Tibial nerve (tissue), 4 donors: ENCODE measurements at regions not wholly inside any gene's neighbourhood (a gene's known extent, or its start where the extent isn't known, plus 50 kb on each side); places are given as distances from the start of the nearest gene placed in this dataset.

Experiments used
- DNase-seq, 2 donors: peaks; one replicate each; pipeline ENCODE4 v3.0.0-alpha.2; 2019; ENCODE audit warnings: low spot score in 2 of 2
- H3K27ac ChIP-seq, 4 donors: fragments of 200-600 bp; sonication (generic) in 3 of 4; one replicate each; pipeline ENCODE4 v1.5.1; 2017 to 2019; ENCODE audit warnings: mild to moderate bottlenecking in 1 of 4
- H3K27me3 ChIP-seq, 2 donors: fragments of 200-600 bp; sonication (generic) in 1 of 2; one replicate each; pipeline versions ENCODE4 v1.5.1 to v1.6.0; 2017 to 2019
- H3K36me3 ChIP-seq, 3 donors: fragments of 200-600 bp; sonication (generic); one replicate each; pipeline ENCODE4 v1.5.1; 2018 to 2019
- H3K4me1 ChIP-seq, 4 donors: fragments of 200-600 bp; sonication (generic) in 3 of 4; one replicate each; pipeline ENCODE4 v1.5.1; 2017 to 2019
- H3K4me3 ChIP-seq, 4 donors: fragments of 200-600 bp; sonication (generic) in 3 of 4; one replicate each; pipeline ENCODE4 v1.5.1; 2017 to 2019; ENCODE audit warnings: mild to moderate bottlenecking in 1 of 4, moderate library complexity in 1 of 4
- H3K9me3 ChIP-seq, 4 donors: fragments of 200-600 bp; sonication (generic) in 3 of 4; one replicate each; pipeline ENCODE4 v1.5.1; 2017 to 2019
- EP300 ChIP-seq, 2 donors: sonication (generic); formaldehyde crosslinking; IDR thresholded peaks; one replicate each; pipeline ENCODE4 v1.6.1; 2017; ENCODE audit warnings: antibody characterized with exemption in 2 of 2, mild to moderate bottlenecking in 1 of 2
- POLR2A ChIP-seq, 2 donors: fragments of 450-650 bp; IDR thresholded peaks; one replicate each; pipeline ENCODE4 v1.6.1; 2017; ENCODE audit warnings: antibody characterized with exemption in 2 of 2, mild to moderate bottlenecking in 2 of 2, moderate library complexity in 2 of 2
- WGBS, 2 donors: methylation state at CpG; one replicate each; pipeline ENCODE4 v1.1.5; 2018; 5-methylcytosine and 5-hydroxymethylcytosine counted together
- TF ChIP-seq, protein P1 (sequence below), 5 experiments: fragments of 200-600 bp in 3 of 5; fragments of 450-650 bp in 2 of 5; sonication (generic) in 3 of 5; IDR thresholded peaks; one replicate each; pipeline ENCODE4 v1.5.1; 2016 to 2019; ENCODE audit warnings: antibody characterized with exemption in 5 of 5, mild to moderate bottlenecking in 3 of 5, moderate library complexity in 2 of 5

DNA sequence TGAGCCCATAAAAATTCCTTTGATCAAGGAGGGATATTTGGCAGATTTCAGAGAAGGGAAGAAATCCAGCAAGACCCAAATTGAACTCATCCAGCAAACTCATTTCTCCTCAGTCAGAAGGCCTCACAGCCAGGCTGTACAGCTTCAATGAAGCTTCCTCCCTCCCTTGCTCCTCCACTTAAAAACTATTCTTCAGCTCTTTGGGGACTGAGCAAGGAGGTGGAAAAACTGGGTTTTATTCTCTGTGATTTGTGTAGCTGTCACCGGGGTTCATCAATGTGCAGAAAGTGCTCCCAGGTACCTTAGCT is 158.7 kb upstream of the ZNF184 start:
- 95 to 100% methylated on average over 1 of the region's 1 CpG for WGBS, 2 donors
- Histone ChIP-seq H3K27me3 (peaks cover 0 to 27% of the 10 kb centered on the region in 2 donors), H3K27ac (no peak overlapping the region), H3K9me3 (peaks cover 0 to 4% (median 0%) of the 10 kb centered on the region in 4 donors), H3K36me3 (no peaks in the 10 kb centered on the region), H3K4me3 (no peak overlapping the region), H3K4me1 (peaks cover 0 to 11% (median 0%) of the 10 kb centered on the region in 4 donors)
- no peak for DNase-seq
- TF ChIP-seq EP300 (IDR thresholded peaks at IDR 0.05), result no peak
- TF ChIP-seq POLR2A (IDR thresholded peaks at IDR 0.05), result no peak
- TF ChIP-seq, protein P1, sequence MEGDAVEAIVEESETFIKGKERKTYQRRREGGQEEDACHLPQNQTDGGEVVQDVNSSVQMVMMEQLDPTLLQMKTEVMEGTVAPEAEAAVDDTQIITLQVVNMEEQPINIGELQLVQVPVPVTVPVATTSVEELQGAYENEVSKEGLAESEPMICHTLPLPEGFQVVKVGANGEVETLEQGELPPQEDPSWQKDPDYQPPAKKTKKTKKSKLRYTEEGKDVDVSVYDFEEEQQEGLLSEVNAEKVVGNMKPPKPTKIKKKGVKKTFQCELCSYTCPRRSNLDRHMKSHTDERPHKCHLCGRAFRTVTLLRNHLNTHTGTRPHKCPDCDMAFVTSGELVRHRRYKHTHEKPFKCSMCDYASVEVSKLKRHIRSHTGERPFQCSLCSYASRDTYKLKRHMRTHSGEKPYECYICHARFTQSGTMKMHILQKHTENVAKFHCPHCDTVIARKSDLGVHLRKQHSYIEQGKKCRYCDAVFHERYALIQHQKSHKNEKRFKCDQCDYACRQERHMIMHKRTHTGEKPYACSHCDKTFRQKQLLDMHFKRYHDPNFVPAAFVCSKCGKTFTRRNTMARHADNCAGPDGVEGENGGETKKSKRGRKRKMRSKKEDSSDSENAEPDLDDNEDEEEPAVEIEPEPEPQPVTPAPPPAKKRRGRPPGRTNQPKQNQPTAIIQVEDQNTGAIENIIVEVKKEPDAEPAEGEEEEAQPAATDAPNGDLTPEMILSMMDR (IDR thresholded peaks at IDR 0.05), result no peak

DNA sequence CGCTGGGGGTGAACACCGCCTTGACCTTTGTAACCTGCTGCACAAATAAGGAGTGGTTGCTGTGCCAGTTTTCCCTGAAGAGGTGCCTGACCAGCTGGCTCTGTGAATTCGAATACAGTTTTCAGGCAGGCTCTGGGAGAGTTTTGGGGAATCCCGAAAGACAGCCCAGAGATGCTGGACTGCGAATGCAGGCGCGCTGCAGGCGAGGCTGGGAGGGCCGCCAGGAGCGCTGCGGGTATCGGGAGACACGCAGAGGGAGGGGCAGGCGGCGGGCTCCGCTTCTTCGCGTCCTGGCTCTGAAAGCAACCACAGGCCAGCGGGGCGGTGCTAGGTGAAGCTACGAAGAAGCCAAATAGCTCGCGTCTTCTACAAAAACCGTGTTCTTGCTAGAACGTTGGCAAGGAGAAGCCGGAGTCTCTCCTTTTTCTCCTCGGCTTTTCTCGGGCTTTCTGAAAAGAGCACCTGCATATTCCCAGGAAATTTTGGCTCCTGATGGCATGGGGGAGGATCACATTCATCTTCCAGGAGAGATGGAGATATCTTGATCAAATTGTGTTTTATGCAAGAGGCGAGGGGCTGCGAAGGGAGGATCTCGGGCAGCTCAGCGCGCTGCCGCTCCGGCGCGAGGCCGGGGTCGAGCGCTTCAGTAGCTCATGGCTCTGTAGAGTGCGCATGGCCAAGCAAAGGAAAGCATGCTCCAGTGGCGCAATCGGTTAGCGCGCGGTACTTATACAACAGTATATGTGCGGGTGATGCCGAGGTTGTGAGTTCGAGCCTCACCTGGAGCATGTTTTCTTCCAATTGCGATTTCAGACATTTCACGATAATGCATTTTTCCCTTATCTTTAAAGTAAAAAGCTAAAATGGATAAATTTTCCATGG is 158.1 kb upstream of the ZNF184 start:
- Histone ChIP-seq H3K9me3 (peaks cover 0 to 4% (median 0%) of the 10 kb centered on the region in 4 donors), H3K4me3 (peak overlapping the region in 1 of 4 donors; percentile 29), H3K4me1 (peaks cover 0 to 11% (median 0%) of the 10 kb centered on the region in 4 donors), H3K27me3 (peaks cover 0 to 27% of the 10 kb centered on the region in 2 donors), H3K36me3 (no peaks in the 10 kb centered on the region), H3K27ac (no peak overlapping the region)
- TF ChIP-seq, protein P1 (IDR thresholded peaks at IDR 0.05), result no peak
- no peak for TF ChIP-seq EP300 (IDR thresholded peaks at IDR 0.05)
- no peak for TF ChIP-seq POLR2A (IDR thresholded peaks at IDR 0.05)
- DNase-seq, result no peak
- WGBS, 2 donors, result 2% methylated on average over 50 to 51 of the region's 51 CpGs

DNA sequence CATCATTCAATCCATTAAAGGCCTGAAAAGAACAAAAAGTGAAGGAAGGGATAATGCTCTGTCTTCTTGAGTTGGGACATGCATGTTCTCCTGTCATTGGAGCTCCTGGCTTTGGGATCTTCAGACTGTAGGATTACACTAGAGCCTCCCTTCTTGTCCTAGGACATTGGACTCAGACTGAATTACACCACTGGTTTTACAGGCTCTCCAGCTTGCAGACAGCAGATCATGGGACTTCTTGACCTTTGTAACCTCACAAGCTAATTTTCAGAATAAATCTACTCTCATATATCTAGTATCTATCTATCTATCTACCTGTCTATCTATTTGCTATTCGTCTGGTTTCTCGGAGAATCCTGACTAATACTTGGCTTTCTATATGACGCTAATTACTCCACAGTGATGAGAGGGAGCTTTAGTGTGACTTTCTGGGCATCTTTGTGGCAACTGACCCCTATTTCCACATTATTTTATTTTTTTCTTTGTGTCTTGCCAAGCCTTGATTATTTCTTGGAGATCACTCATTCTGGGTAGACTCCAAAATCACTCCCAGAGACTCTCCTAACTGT is 151.9 kb upstream of the ZNF184 start:
- Histone ChIP-seq H3K36me3 (no peaks in the 10 kb centered on the region), H3K4me3 (no peak overlapping the region), H3K4me1 (no peaks in the 10 kb centered on the region), H3K9me3 (no peaks in the 10 kb centered on the region), H3K27ac (no peak overlapping the region), H3K27me3 (peaks cover 0 to 22% of the 10 kb centered on the region in 2 donors)
- WGBS, 2 donors, result 91% methylated on average over 3 of the region's 3 CpGs
- no peak for DNase-seq
- no peak for TF ChIP-seq EP300 (IDR thresholded peaks at IDR 0.05)
- TF ChIP-seq POLR2A (IDR thresholded peaks at IDR 0.05), result no peak
- TF ChIP-seq, protein P1 (IDR thresholded peaks at IDR 0.05), result no peak

DNA sequence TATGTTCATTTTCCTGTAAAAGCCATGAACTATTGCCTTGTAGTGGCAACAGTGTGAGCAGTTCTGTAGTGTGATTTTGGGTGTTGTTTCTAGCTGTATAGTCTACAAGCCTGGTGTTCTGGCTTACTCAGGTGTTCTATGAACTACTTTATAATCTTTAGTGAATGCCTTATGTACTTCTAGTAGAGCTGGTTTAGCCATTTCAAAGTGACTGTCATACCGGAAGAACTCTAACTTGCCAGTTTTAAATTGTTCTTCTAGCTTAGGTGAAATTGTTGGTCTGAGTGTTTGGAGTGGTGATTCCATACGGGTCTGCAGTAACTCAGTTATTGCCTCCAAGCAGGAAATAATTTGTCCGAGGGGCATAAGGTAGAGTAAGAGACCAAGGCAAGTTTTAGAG is 150.2 kb upstream of the ZNF184 start:
- no peaks in the 10 kb centered on the region for H3K36me3 ChIP-seq
- no peak overlapping the region for H3K4me3 ChIP-seq
- H3K9me3 ChIP-seq, result no peaks in the 10 kb centered on the region
- peaks cover 0 to under 1% (median 0%) of the 10 kb centered on the region in 4 donors for H3K4me1 ChIP-seq
- 74 to 76% methylated on average over 3 of the region's 3 CpGs for WGBS, 2 donors
- H3K27me3 ChIP-seq, result peaks cover 0 to 18% of the 10 kb centered on the region in 2 donors
- DNase-seq, result no peak
- TF ChIP-seq POLR2A (IDR thresholded peaks at IDR 0.05), result no peak
- no peak for TF ChIP-seq EP300 (IDR thresholded peaks at IDR 0.05)
- TF ChIP-seq, protein P1 (IDR thresholded peaks at IDR 0.05), result no peak
- no peak overlapping the region for H3K27ac ChIP-seq

DNA sequence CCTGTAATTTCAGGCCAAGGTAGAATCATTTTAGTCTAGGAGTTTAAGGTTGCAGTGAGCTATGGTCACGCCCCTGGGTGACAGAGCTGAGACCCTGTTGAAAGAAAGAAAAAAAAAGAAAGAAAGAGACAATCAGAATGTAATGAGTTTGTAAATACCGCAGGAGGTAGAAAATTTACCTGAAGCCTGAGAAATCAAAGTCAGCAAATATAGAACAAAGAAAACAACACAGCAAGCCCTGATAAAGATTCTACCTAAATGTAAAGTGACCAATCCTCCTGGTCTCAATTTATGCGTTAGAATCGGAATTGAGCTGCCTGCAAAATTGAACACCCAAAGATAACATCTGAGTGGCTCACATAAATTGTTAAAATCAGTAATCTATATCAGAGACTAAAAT is 146.5 kb upstream of the ZNF184 start:
- Histone ChIP-seq H3K27ac (no peak overlapping the region), H3K4me1 (peaks cover 0 to 15% (median 3%) of the 10 kb centered on the region in 4 donors), H3K4me3 (no peak overlapping the region), H3K9me3 (no peaks in the 10 kb centered on the region), H3K36me3 (no peaks in the 10 kb centered on the region), H3K27me3 (peaks cover 0 to 36% of the 10 kb centered on the region in 2 donors)
- no peak for DNase-seq
- TF ChIP-seq EP300 (IDR thresholded peaks at IDR 0.05) (no peak), POLR2A (IDR thresholded peaks at IDR 0.05) (no peak)
- TF ChIP-seq, protein P1 (IDR thresholded peaks at IDR 0.05), result no peak
- 64 to 75% methylated on average over 4 of the region's 4 CpGs for WGBS, 2 donors
